Bronchial epithelial cell (primary cell): ENCODE measurements at regions not wholly inside any gene's neighbourhood (a gene's known extent, or its start where the extent isn't known, plus 50 kb on each side); places are given as distances from the start of the nearest gene placed in this dataset.

ENCODE experiments used
- DNase-seq: peaks from one replicate; pipeline ENCODE4 v3.0.0-alpha.2; 2010; ENCODE audit warnings: low read depth
- FAIRE-seq: peaks from 2 replicates; lab custom pipeline; 2011; peaks lifted over from hg19 to GRCh38; lab: Jason Lieb, UNC
- H3K27me3 ChIP-seq: 2 replicates; pipeline ENCODE4 v1.5.1; 2011; ENCODE audit warnings: low read length; ENCODE audit not compliant: control insufficient read depth, insufficient read depth
- H3K36me3 ChIP-seq: 2 replicates; pipeline ENCODE4 v1.5.1; 2011; ENCODE audit warnings: low read length; ENCODE audit not compliant: control insufficient read depth, insufficient read depth
- H3K4me3 ChIP-seq: 2 replicates; pipeline ENCODE4 v1.5.1; 2011; ENCODE audit warnings: mild to moderate bottlenecking, low read depth, low read length, control low read depth
- CTCF ChIP-seq: IDR thresholded peaks from 2 replicates; pipeline ENCODE4 v1.5.1; 2011; ENCODE audit warnings: mild to moderate bottlenecking, moderate library complexity, low read length, control low read depth, inconsistent platforms; ENCODE audit not compliant: insufficient read depth, severe bottlenecking

GRCh38 chr6:3926150-3926482, 76.9 kb downstream of the FAM50B start:
- FAIRE-seq, result peak; percentile 60
- DNase-seq, result no peak

GRCh38 chr6:3928111-3928510, 78.9 kb downstream of the FAM50B start:
- TF ChIP-seq CTCF, result no peak
- no peak for DNase-seq
- no peak for FAIRE-seq
- H3K4me3 ChIP-seq, result no peak overlapping the region
- no peaks in the 10 kb centered on the region for H3K27me3 ChIP-seq
- H3K36me3 ChIP-seq, result no peaks in the 10 kb centered on the region

More at GRCh38 chr6:3926150-3926482, 76.9 kb downstream of the FAM50B start:
- no peak for TF ChIP-seq CTCF
- Histone ChIP-seq H3K36me3 (no peaks in the 10 kb centered on the region), H3K4me3 (no peak overlapping the region), H3K27me3 (no peaks in the 10 kb centered on the region)

- no peaks in the 10 kb centered on the region for H3K36me3 ChIP-seq
- H3K4me3 ChIP-seq, result no peak overlapping the region
- TF ChIP-seq CTCF, result no peak
- FAIRE-seq, result no peak
- no peaks in the 10 kb centered on the region for H3K27me3 ChIP-seq
- DNase-seq, result no peak
Measured at GRCh38 chr6:3929281-3929798, 80.2 kb downstream of the FAM50B start.

- DNase-seq (no peak), FAIRE-seq (no peak)
- H3K4me3 ChIP-seq, result no peak overlapping the region
Measured at GRCh38 chr6:3937438-3937837, 88.3 kb downstream of the FAM50B start.

GRCh38 chr6:3938715-3939367, 89.7 kb downstream of the FAM50B start:
- Histone ChIP-seq H3K4me3 (no peak overlapping the region), H3K36me3 (no peaks in the 10 kb centered on the region), H3K27me3 (peaks cover 2% of the 10 kb centered on the region)
- DNase-seq (no peak), FAIRE-seq (no peak)
- TF ChIP-seq CTCF, result no peak

More at GRCh38 chr6:3937438-3937837, 88.3 kb downstream of the FAM50B start:
- no peaks in the 10 kb centered on the region for H3K36me3 ChIP-seq
- TF ChIP-seq CTCF, result no peak
- H3K27me3 ChIP-seq, result peaks cover 2% of the 10 kb centered on the region
